Activated T-helper 17 cell treated with anti-CD3 and anti-CD28 coated beads, Interleukin-2, amount 50 U/mL, for 72 hours (primary cell): ENCODE measurements at regions not wholly inside any gene's neighbourhood (a gene's known extent, or its start where the extent isn't known, plus 50 kb on each side); places are given as distances from the start of the nearest gene placed in this dataset.

Experiments used
- ATAC-seq: fragments of 150-1000 bp; cut with Tn5 transposase; replicated peaks from 2 replicates; pipeline ENCODE4 v1.10.0; 2021; ENCODE audit warnings: mild to moderate bottlenecking, moderate library complexity
- H3K27ac Mint-ChIP-seq: one replicate; pipeline ENCODE4 v1.8.0; 2022; ENCODE audit warnings: mixed read lengths
- H3K27me3 Mint-ChIP-seq: one replicate; pipeline ENCODE4 v1.8.0; 2022; ENCODE audit warnings: mixed read lengths
- H3K36me3 Mint-ChIP-seq: one replicate; pipeline ENCODE4 v1.8.0; 2022; ENCODE audit warnings: low read depth, mild to moderate bottlenecking, mixed read lengths
- H3K4me1 Mint-ChIP-seq: one replicate; pipeline ENCODE4 v1.8.0; 2022; ENCODE audit warnings: mixed read lengths
- H3K4me3 Mint-ChIP-seq: one replicate; pipeline ENCODE4 v1.8.0; 2022; ENCODE audit warnings: mild to moderate bottlenecking, mixed read lengths
- H3K9me3 Mint-ChIP-seq: one replicate; pipeline ENCODE4 v1.8.0; 2022; ENCODE audit warnings: mixed read lengths

DNA sequence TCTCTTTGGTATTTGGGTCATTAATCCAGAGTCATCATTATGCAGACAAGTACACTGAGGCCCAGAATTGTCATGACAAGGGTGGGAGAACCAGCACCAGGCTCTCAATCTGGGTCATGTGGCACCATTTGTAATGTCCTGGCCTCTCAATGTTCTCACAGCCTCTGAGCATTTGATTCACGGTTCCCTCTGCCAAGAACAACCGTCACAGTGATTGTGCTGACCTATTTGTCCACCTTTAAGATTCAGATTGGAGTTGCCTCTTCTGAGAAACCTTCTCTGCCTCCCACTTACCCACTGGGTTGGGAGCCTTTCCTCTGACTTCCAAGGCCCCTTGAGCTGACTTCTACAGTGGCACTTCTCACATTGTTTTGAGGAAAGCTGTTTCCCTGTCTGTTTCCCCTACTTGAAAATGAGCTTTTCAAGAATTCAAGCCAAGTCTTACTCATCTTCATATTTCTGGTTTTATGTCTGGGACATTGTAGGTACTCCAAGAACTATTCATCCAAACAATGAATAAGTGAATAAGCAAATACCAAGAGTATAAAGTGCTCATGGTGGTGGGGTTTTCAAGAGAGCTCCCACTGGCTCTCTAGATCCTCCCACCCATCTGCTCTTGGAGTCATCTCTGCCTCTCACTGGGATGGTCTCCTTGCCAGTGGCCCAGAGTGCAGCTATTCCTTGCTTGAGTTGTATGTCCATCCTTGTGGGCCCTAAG, 126.4 kb upstream of the E2F8 start:
- no peaks in the 10 kb centered on the region for H3K9me3 Mint-ChIP-seq
- no peaks in the 10 kb centered on the region for H3K36me3 Mint-ChIP-seq
- no peaks in the 10 kb centered on the region for H3K4me1 Mint-ChIP-seq
- H3K27me3 Mint-ChIP-seq = peaks cover 15% of the 10 kb centered on the region
- ATAC-seq = no peak
- H3K4me3 Mint-ChIP-seq = no peak overlapping the region
- no peak overlapping the region for H3K27ac Mint-ChIP-seq

DNA sequence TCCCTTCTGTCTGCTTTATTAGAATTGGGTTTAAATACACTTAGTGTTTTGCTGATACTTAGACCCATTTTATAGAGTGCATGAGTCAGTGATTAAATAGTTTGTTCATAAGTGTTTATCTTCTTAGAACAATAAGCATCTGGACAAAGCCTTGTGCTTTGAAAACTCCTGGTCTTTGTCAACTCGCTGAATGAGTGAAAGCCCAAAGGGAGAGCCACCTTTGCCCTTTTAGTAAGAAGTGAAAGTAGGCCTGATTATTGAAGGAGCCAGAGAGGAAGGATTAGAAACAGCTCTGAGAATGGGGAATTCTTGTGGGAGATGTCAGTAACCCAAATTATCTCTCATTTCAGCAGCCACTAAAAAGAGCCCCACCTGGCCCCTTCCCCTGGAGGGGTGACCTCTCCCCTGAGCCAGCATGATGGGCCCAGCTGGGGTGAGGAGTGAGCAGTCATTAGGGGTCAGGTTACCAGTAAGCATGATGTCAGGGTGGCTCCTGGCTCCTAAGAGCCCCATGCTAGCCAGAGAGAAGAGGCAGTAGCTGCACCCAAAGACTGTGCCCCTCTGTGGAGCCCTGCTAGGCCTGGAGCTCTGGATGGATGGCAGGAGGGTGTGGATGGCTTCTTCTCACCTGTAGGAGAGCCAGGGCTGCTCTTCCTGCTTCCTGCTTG, 125.1 kb upstream of the E2F8 start:
- Mint-ChIP-seq H3K27me3 (peaks cover 15% of the 10 kb centered on the region), H3K4me3 (no peak overlapping the region), H3K9me3 (no peaks in the 10 kb centered on the region), H3K36me3 (no peaks in the 10 kb centered on the region), H3K27ac (no peak overlapping the region), H3K4me1 (no peaks in the 10 kb centered on the region)
- no peak for ATAC-seq

DNA sequence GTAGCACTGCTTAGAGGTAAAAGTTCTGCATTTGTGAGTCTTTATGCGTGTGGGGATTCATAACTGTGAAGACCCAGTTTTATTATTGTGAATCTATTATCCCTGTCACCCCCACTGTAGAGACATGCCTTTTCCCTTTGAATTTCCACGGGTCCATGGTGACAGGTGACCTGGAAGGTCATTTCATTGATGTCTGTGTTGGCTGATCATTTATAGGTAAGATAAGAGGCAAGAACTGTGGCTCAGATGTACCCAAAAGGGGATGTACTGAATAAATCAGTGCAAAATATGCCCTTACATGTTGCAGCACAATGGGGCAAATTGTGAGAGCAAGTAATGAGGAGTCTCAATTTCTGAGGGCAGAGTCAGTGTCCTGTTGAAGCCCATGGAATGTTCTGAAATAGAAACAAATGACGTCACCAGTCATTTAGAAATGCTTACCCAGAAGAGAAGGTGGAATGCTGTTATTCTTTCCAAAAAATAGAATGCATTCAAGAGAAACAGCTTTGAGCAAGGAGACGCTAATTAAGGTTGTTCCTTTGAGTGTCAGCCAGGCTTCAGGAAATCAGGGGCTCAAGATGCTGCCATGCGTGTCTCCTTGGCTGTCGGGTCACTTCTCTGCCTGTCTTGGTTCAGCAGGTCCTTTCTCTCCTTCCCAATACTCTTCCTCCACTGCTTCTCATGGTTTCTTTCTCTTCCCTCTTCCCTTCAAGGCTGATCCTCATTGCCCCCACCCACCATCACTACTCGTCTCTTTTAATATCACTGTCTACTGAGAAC, 118.7 kb upstream of the E2F8 start:
- no peaks in the 10 kb centered on the region for H3K4me1 Mint-ChIP-seq
- H3K27ac Mint-ChIP-seq = no peak overlapping the region
- H3K4me3 Mint-ChIP-seq = no peak overlapping the region
- no peaks in the 10 kb centered on the region for H3K9me3 Mint-ChIP-seq
- no peak for ATAC-seq
- H3K27me3 Mint-ChIP-seq = peaks cover 21% of the 10 kb centered on the region
- no peaks in the 10 kb centered on the region for H3K36me3 Mint-ChIP-seq

DNA sequence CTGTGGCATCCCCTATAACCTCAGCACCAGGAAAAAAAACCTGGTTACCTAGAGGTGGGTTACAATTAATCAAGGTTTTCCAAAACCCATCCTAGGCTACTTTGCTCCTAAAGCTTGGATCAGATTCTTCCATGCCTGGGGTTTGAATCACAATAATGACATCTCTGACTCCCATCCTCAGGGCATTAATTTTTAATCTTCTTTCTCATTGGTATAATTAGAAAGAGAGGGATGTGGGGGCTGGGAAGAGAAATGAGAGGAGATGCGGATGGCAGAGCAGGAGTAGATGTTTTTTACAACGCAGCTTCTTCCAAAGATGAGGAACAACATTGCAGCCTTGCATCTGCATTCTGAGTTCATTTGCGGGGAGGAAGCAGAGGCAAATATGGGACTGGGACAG, 117.2 kb upstream of the E2F8 start:
- no peak overlapping the region for H3K4me3 Mint-ChIP-seq

DNA sequence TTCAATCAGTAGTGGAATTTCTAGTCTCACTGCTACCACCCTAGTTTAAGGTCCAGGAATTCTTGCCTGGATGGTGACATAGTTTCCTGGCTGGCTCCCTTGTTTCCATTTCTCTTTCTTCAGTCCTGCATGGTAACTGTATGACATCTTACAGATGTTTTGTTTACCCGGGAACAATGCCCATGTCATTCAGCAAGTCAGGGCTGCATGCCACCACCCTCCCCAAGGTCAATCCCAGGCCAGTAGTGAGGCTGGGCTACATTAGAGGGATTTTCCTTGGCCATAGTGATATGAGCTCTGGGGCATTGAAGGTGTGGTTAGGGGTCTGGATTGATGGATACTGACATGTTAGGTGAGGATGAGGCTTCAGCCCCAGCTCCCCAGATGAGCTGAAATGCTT, 114.9 kb upstream of the E2F8 start:
- ATAC-seq = no peak
- Mint-ChIP-seq H3K4me1 (no peaks in the 10 kb centered on the region), H3K27ac (no peak overlapping the region), H3K36me3 (no peaks in the 10 kb centered on the region), H3K4me3 (no peak overlapping the region), H3K9me3 (no peaks in the 10 kb centered on the region), H3K27me3 (peaks cover 38% of the 10 kb centered on the region)

More for the DNA sequence above, 117.2 kb upstream of the E2F8 start:
- H3K9me3 Mint-ChIP-seq = no peaks in the 10 kb centered on the region
- H3K4me1 Mint-ChIP-seq = no peaks in the 10 kb centered on the region
- peaks cover 21% of the 10 kb centered on the region for H3K27me3 Mint-ChIP-seq
- no peak for ATAC-seq
- H3K27ac Mint-ChIP-seq = no peak overlapping the region
- no peaks in the 10 kb centered on the region for H3K36me3 Mint-ChIP-seq

DNA sequence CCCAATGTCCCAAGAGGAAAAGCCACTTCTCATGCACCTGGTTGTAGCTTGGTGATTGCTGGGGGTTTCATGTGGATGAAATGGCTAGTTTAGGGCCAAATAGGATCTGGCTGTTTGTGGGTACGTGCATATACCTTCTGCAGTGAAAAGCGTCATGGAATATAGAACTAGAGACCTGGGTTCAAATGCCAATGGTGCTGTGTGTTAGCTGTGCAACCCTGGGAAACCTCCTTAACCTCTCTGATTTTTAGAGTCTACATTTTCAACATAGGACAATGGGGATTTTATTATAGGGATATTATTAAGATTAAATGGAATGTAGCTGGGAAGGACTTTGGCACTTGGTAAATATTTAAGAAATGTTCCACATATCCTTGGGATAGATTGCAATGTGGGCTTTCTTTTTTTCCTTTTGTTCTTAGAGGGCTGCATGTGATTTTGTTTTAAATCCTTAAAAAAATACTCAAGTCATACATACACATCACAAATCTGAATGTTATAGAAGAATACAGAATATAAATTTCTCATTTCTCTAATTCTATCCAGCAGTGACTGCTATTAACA, 112.6 kb upstream of the E2F8 start:
- peaks cover 52% of the 10 kb centered on the region for H3K27me3 Mint-ChIP-seq
- no peak overlapping the region for H3K4me3 Mint-ChIP-seq
- H3K9me3 Mint-ChIP-seq = no peaks in the 10 kb centered on the region
- H3K4me1 Mint-ChIP-seq = no peaks in the 10 kb centered on the region
- no peak overlapping the region for H3K27ac Mint-ChIP-seq
- no peaks in the 10 kb centered on the region for H3K36me3 Mint-ChIP-seq
- ATAC-seq = no peak

DNA sequence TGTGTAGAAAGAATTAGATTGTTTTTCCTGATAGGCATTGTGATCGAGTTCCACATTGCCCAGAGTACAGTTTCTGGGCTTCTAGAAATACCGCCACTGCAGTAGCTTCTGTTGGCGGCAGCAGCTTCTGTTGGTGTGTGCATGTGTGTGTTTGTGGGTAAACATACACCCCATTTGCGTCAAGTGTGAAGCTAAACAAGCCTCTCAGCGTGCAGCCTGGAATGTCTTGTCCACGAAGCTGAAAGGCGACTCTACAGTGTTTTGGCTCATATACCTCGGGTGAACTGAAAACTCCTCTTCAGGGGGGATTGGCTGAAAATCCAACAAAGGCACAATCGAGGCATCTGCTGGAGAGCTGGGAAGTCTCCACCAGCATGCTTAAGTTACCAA, 112.0 kb upstream of the E2F8 start:
- Mint-ChIP-seq H3K9me3 (no peaks in the 10 kb centered on the region), H3K4me3 (no peak overlapping the region), H3K27ac (no peak overlapping the region), H3K36me3 (no peaks in the 10 kb centered on the region), H3K27me3 (peaks cover 52% of the 10 kb centered on the region), H3K4me1 (no peaks in the 10 kb centered on the region)
- no peak for ATAC-seq

DNA sequence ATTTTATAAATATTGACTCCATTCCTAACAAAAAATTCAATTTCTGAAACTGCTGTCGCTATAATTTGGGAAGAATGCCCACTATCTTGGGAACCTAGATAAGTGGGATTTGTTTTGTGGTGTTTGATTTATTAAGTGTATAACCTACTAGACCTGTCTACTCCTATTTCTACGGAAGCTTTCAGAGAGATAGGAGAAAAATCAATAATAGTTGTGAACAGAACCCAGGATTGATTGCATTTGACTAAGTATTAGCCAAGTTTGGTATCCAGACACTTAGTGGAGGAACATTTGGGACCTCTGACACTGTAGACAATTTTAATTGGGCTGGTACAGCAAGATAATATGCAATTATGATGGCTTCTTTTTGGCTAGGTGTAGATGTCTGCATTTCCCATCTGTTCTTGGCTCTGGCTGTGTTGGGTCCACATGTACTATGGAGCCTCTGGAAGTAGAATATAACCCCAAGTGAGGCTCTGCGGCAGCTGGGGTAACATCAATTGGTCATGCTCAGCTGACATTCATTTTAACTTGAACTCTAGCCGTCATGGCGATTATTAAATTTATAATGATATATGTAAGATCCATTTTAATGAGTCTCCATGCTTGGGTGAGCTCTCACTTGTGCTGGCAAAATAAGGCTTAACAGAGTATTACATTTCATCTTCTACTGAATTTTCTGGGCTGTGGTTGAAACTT, 111.5 kb upstream of the E2F8 start:
- Mint-ChIP-seq H3K27me3 (peaks cover 55% of the 10 kb centered on the region), H3K9me3 (no peaks in the 10 kb centered on the region), H3K27ac (no peak overlapping the region), H3K36me3 (no peaks in the 10 kb centered on the region), H3K4me1 (no peaks in the 10 kb centered on the region), H3K4me3 (no peak overlapping the region)
- ATAC-seq = no peak

DNA sequence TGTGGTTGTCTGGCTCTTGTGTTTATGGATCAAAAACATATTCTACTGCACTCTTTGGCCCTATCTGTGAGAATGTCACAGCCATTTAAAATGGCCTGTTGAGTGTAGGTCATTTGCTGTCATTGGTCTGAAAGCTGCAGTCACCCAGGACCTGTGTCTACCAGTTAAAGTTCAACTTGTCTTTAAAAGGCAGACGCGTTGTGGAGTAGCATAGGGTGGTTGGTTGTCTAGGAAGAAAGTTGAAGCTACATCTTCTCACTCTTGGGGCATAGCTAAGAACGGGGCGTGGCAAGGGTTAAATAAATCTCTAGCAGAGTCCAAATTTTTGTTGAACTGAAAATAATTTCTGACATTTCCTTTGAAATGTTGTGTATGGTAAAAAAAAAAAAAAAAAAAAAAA, 110.7 kb upstream of the E2F8 start:
- no peaks in the 10 kb centered on the region for H3K4me1 Mint-ChIP-seq
- no peaks in the 10 kb centered on the region for H3K9me3 Mint-ChIP-seq
- H3K4me3 Mint-ChIP-seq = no peak overlapping the region
- ATAC-seq = no peak
- H3K27ac Mint-ChIP-seq = no peak overlapping the region
- H3K36me3 Mint-ChIP-seq = no peaks in the 10 kb centered on the region
- H3K27me3 Mint-ChIP-seq = peaks cover 59% of the 10 kb centered on the region

DNA sequence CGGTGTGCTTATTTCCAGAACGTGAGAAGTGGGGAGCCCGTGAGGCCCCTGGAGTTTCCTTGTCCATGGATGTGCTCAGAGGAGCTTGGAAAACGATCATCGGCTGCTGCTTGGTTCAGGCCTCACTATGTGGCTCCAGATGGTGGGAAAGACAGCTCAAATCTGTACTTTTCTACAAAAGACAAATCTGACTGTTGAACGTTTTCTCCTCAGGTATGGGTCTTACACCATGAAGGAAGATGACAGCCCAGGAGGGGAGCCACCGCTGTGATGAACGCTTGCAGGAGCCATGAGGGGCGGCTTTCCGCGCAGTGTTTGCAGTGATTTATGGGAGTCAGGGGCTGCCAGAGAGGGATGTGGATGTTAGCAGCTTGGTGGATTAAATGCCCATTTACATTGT, 109.4 kb upstream of the E2F8 start:
- Mint-ChIP-seq H3K9me3 (no peaks in the 10 kb centered on the region), H3K27me3 (peaks cover 56% of the 10 kb centered on the region), H3K4me3 (no peak overlapping the region), H3K36me3 (no peaks in the 10 kb centered on the region), H3K27ac (no peak overlapping the region), H3K4me1 (peaks cover 6% of the 10 kb centered on the region)
- no peak for ATAC-seq

DNA sequence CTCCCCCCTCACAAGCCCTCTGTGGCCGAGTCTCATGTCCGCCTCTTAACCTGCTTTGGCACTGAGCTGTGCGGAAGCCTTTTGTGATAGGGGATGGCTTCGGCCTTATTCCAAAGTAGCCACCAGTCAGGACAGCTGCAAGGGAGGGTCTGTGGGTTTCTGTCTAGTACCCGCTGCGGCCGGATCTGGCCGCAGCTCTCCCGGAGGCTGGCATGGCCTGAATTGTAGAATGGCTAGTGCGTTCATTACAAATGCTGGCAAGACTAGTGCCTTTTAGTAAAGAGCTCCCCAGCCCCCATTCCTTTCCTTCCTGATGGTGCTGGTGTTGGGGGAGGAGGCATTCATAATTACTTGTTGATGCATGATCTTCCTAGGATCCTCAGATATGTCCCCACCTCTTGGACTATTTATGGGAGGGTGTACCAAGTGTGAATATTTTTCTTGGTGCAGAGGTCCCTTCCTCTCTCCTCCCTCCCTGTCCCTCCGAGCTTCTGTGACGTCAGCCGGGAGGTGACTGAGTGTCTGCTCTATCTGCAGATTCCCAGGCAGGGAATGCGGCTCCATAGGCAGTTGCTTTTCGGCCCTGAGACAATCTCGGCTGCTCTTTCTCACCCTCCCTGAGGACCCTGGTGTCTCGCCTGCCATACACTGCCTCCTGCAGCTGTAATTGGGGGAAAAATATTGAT, 108.7 kb upstream of the E2F8 start:
- no peak overlapping the region for H3K4me3 Mint-ChIP-seq
- no peak for ATAC-seq
- H3K27me3 Mint-ChIP-seq = peaks cover 55% of the 10 kb centered on the region
- H3K27ac Mint-ChIP-seq = no peak overlapping the region
- H3K36me3 Mint-ChIP-seq = no peaks in the 10 kb centered on the region
- peaks cover 6% of the 10 kb centered on the region for H3K4me1 Mint-ChIP-seq
- no peaks in the 10 kb centered on the region for H3K9me3 Mint-ChIP-seq

DNA sequence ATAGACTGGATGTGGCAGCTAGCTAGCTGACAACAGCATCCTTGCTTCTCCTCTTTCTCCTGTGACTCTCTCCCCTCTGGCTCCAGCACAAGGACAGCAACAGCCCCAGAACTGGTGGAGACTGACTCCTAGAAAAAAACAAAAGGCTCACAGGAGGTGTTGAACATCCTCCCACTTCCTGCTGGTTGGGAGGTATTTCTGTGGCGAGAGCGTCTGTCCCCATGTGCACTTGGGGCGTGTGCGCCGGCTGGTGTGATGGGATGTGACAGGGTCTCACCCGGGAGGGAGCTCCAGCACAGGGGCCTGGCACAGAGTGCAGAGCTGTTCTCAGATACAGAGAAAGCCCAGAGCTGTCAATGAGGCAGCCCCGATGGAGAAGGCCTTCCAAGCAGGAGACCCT, 107.2 kb upstream of the E2F8 start:
- no peaks in the 10 kb centered on the region for H3K9me3 Mint-ChIP-seq
- H3K36me3 Mint-ChIP-seq = no peaks in the 10 kb centered on the region
- H3K4me1 Mint-ChIP-seq = peaks cover 6% of the 10 kb centered on the region
- no peak for ATAC-seq
- peaks cover 66% of the 10 kb centered on the region for H3K27me3 Mint-ChIP-seq
- H3K27ac Mint-ChIP-seq = no peak overlapping the region
- H3K4me3 Mint-ChIP-seq = no peak overlapping the region

DNA sequence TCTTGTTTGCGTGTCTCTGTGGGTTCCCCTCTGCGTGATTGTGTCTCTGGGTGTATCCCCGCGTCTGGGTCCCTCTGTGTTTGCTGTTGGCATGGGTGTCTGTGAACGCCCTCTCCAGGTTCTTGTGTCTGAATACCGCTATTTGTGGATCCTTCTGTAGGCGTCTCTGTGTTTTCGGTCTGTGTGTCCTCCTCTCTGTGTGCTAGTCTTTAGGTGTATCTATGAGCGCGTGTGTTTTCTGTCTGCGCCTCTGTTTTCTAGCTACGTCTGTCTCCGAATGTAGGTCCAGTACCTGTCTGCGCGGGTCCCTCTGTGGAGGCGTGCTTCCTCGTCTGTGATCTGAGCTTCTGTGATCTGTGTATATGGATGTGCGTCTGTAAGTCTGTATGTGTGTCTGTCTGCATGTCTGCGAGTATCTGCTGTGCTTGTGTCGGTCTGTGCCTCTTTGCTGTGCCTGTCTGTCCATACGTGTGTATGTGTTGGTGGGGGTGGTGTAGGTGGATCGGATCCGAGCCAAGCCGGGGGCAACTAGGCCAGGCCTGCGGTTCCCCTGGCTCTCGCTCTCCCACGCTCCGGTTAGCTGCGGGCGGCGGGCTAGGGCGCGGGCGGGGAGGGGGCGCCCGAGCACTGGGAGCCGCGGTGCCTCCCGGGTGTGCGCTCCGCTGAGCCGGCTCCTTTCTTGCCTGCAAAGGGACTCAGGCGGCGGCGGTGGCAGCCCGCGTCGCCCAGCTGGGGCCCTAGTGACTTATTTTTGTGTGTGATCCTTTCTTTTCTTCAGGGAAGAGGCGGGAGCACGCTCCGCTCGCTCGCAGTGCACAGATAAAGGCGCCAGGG, 105.3 kb upstream of the E2F8 start:
- no peak for ATAC-seq
- Mint-ChIP-seq H3K9me3 (no peaks in the 10 kb centered on the region), H3K36me3 (no peaks in the 10 kb centered on the region), H3K27ac (no peak overlapping the region), H3K4me1 (peaks cover 6% of the 10 kb centered on the region), H3K27me3 (peaks cover 59% of the 10 kb centered on the region), H3K4me3 (no peak overlapping the region)
